ENCODE measurements at regions not wholly inside any gene's neighbourhood (a gene's known extent, or its start where the extent isn't known, plus 50 kb on each side); places are given as distances from the start of the nearest gene placed in this dataset.

DNA sequence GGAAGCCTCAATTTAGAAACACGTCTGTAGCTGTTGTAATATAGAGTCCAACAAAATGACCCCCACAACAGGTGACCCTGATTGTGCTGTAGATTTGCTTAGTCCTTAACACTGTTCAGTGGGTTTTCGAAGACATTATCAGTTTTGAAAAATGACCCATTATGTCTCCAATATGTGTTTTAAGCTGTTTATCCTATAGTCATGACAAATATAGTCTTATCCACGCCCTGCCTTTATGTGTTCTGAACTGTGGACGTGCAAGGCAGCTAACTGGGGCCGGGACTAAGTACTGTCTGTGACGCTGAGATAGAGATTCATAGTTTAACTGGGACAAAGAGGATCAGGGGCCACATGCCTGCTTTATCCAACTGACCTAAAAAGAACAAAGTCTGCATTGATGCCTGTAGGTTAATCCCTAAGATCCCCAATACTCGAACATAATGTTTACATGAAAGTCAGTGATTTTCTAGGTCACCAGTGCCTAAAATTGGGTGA is 192.4 kb downstream of the CD83 start:
- TF ChIP-seq EZH2 (IDR thresholded peaks at IDR 0.05; ENCODE audit: insufficient read depth, low read length) = no peak
- TF ChIP-seq, protein P1, sequence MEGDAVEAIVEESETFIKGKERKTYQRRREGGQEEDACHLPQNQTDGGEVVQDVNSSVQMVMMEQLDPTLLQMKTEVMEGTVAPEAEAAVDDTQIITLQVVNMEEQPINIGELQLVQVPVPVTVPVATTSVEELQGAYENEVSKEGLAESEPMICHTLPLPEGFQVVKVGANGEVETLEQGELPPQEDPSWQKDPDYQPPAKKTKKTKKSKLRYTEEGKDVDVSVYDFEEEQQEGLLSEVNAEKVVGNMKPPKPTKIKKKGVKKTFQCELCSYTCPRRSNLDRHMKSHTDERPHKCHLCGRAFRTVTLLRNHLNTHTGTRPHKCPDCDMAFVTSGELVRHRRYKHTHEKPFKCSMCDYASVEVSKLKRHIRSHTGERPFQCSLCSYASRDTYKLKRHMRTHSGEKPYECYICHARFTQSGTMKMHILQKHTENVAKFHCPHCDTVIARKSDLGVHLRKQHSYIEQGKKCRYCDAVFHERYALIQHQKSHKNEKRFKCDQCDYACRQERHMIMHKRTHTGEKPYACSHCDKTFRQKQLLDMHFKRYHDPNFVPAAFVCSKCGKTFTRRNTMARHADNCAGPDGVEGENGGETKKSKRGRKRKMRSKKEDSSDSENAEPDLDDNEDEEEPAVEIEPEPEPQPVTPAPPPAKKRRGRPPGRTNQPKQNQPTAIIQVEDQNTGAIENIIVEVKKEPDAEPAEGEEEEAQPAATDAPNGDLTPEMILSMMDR (IDR thresholded peaks at IDR 0.05; ENCODE audit: insufficient read depth, low read depth, low read length) = no peak
